ENCODE measurements at regions not wholly inside any gene's neighbourhood (a gene's known extent, or its start where the extent isn't known, plus 50 kb on each side); places are given as distances from the start of the nearest gene placed in this dataset.

DNA sequence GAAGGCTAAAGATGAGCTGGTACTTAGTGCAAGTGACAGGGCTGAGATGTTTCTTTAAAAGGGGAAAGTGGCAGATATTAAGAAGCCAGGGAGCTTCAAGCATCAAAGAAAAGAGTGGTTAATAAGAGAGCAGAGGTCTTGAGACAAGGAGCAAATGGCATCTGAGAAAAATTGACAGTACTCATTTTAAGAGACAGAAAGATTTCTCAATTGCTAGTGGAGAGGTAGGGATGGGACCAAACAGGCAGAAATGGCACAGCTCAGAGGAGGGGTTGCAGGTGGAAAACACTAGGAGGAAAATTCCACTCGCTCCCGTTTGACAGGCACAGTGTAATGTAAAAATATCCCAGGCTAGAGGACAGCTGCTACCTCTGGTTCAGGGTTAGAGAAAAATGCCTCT lies 593.4 kb upstream of the LRATD1 start:
- TF ChIP-seq, protein P1, sequence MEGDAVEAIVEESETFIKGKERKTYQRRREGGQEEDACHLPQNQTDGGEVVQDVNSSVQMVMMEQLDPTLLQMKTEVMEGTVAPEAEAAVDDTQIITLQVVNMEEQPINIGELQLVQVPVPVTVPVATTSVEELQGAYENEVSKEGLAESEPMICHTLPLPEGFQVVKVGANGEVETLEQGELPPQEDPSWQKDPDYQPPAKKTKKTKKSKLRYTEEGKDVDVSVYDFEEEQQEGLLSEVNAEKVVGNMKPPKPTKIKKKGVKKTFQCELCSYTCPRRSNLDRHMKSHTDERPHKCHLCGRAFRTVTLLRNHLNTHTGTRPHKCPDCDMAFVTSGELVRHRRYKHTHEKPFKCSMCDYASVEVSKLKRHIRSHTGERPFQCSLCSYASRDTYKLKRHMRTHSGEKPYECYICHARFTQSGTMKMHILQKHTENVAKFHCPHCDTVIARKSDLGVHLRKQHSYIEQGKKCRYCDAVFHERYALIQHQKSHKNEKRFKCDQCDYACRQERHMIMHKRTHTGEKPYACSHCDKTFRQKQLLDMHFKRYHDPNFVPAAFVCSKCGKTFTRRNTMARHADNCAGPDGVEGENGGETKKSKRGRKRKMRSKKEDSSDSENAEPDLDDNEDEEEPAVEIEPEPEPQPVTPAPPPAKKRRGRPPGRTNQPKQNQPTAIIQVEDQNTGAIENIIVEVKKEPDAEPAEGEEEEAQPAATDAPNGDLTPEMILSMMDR (IDR thresholded peaks at IDR 0.05), result no peak
- TF ChIP-seq POLR2A (IDR thresholded peaks at IDR 0.05) (no peak), POLR2AphosphoS5 (IDR thresholded peaks at IDR 0.05; ENCODE audit: insufficient read depth in 1 of 2, low read depth in 1 of 2) (no peak)

All from vagina (tissue), 2 donors.